GM21367 (cell line): ENCODE measurements at regions not wholly inside any gene's neighbourhood (a gene's known extent, or its start where the extent isn't known, plus 50 kb on each side); places are given as distances from the start of the nearest gene placed in this dataset.
A peak's percentile ranks its signal among the peaks of the same experiment; 100 is the strongest.
"Not testable (repeated sequence)": the region's sequence is repeated elsewhere in the genome, so short reads cannot be mapped to it uniquely, and the experiment has no call there.

Experiments used
- ATAC-seq: cut with Tn5 transposase; IDR thresholded peaks from one replicate; pipeline ENCODE4 v1.9.1; 2021; ENCODE audit not compliant: unreplicated experiment

DNA sequence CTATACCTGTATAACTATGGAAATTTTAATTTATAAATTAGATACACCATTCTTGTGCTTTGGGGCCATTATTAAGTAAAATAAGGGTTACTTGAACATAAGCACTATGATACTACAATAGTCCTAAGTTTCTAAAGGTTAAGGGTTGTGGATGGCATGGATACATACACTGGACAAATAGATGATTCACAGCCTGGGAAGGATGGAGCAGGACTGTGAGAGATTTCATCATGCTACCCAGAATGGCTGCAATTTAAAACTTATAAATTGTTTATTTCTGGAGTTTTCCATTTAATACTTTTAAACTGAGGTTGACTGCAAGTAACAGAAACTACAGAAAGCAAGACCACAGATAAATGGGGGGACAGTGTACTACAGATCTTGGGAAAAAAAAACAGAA is 295.8 kb upstream of the ZNF804A start:
- no peak for ATAC-seq

DNA sequence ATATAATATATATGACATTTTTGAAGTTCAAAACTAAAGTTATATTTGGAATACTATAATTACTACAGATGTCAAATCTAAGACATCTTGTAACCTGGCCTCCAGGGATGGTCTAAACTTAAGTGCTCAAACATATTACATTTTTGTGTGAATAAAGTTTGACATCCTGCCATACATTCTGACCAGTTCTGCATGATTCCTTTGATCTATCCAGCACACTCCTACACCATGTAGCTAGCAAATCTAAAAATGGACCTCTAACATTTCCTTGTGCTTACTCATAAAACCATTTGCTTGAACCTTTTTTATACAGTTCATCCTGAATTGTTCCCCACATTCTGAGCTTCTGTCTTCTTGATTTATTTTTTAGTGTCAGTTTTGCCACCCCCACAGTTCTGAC is 294.3 kb upstream of the ZNF804A start:
- no peak for ATAC-seq

DNA sequence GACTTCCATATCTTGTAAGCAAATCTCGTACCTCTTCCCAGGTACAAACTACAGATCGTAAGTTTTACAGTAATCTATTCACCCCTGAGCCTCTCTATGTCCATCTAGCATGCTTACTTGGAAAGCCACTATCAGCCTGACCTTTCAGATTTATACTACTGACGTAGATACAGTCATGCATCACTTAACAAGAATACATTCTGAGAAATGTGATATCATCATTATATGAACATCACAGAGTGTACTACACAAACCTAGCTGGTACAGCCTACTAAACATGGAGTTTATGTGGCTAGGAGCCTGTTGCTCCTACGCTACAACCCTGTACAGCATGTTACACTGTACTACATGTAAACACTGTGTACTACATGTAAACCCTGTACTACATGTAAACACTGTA is 293.2 kb upstream of the ZNF804A start:
- no peak for ATAC-seq

DNA sequence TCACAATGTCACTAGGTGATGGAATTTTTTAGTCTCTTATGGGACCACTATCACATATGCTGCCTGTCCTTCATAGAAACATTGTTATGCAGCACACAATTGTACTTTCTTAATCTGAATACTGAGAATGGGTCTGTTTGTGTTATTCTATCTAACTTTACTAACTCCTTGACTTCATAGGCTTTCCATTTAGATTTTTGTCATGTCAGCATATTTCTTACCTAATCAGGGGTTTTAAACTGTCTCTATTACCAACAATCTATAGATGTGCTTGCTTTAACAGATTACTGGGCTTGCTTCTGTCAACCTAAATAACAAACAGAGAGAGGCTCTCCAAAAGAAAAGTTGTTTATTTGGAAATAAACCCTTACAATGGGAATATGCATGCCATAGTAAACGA is 289.6 kb upstream of the ZNF804A start:
- no peak for ATAC-seq

DNA sequence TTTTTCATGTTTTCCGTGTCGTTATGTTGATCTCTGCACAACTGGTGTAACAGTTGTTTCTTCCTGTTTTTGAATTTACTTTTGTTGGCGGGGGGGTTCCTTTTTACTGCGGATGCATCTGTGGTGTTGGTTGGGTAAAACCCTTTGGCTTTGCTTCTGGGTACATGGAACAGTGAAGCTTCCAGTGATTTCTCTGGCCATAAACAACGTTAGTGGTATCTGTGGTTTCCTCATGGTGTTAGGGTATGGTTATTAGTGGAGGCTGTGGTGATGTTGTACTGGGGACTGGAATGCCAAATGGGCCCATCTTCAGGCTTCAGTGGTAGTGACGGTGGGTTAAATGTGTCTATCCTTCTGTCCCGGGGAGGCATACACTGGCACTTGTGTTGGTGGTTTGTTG is 285.4 kb upstream of the ZNF804A start:
- ATAC-seq = no peak

DNA sequence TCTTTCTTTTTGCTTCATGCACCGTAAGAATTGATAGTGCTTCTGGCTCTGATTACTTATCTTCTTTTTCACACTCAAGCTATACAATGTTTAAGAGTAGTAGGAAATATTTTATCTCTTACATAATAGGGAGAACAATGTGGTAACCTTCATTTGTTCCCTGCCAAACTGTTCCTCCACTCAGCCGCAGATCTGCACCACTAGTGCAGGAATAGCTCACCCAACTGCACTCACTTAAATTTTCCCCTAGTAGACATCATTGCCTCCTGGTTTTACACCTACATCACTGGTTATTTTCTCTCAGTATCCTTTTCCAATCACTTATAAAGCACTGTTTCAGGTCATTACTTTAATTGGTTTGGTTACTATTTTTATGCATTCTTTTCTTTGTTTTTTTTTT is 283.5 kb upstream of the ZNF804A start:
- ATAC-seq = no peak

DNA sequence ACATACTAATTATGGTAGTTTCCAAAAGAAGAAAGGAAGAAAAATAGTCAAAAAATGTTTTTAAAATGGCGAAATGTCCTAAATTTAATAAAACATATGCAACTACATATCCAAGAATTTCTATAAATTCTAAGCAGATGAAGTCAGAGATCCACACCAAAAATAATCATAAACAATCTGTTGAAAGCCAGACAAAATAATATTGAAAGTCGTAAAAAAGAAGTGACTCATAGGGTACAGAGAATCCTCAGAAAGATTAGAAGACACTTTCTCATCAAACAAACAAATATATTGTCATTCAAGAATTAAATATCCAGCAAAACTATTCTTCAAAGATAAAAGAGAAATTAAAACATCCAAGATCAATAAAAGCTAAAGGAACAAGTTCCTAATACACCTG is 281.4 kb upstream of the ZNF804A start:
- ATAC-seq = no peak

DNA sequence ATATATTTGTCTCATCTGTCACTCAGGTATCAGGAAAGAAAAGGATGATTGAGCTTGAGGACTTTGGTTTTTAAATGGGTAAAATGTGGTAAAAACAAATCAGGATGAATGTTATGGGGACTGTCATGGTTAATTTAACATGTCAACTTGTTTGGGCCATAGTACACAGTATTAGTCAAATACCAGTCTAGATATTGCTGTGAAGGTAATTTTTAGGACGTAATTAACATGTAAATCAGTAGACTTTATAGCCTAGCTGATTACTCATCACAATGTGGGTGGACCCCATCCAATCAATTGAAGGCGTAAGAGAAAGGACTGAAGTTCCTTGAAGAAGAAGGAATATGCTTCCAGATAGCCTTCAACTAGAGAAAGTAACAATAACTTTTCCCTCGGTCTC is 275.7 kb upstream of the ZNF804A start:
- ATAC-seq = no peak

DNA sequence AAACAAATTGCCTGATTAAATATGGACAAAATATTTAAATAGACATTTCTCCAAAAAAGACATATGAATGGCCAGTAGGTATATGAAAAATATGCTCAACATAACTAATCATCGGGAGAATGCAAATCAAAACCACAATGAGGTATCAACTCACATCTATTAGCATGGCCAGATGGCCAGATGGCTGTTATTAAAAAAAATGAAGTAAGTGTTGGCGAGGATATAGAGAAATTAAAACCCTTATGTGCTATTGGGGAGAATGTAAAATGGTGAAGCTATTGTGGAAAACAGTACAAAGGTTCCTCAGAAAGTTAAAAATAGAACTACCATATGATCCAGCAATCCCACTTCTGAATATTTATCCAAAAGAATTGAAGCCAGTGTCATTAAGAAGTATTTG is 272.3 kb upstream of the ZNF804A start:
- no peak for ATAC-seq

DNA sequence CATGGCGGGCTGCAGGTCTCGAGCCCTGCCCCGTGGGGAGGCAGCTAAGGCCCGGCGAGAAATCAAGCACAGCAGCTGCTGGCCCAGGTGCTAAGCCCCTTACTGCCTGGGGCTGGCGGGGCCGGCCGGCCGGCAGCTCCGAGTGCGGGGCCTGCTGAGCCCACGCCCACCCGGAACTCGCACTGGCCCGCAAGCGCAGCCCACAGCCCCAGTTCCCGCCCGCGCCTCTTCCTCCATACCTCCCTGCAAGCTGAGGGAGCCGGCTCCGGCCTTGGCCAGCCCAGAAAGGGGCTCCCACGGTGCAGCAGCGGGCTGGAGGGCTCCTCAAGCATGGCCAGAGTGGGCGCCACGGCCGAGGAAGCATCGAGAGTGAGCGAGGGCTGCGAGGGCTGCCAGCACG is 270.5 kb upstream of the ZNF804A start:
- not testable (repeated sequence) for ATAC-seq

DNA sequence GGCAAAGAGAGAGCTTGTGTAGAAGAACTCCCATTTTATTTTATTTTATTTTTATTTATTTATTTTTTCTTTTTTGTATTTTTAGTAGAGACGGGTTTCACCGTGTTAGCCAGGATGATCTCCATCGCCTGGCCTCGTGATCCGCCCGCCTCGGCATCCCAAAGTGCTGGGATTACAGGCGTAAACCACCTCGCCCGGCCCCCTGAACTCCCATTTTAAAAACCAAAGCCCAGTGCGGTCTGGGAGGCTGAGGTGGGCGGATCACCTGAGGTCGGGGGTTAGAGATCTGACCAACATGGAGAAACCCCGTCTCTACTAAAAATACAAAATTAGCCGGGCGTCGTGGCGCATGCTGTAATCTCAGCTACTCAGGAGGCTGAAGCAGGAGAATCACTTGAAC is 267.8 kb upstream of the ZNF804A start:
- not testable (repeated sequence) for ATAC-seq

DNA sequence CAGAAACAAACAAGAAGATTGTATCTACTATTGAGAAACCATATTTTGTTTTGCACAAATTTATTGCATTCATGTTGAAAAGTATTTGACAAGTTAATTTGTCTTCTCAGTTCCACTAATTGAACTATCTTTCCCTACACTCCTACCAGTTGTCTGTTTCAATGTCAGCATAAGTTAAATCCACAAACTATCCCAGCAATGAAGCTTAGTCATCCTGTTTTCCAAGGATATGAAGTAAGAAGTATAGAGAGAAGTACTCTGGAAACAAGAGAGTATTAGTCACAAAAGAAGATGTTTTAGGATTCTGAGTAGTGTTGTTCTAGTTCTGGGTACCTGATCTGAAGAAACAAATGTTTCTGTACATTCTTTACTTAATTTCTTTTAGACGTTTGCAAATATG is 261.6 kb upstream of the ZNF804A start:
- no peak for ATAC-seq

DNA sequence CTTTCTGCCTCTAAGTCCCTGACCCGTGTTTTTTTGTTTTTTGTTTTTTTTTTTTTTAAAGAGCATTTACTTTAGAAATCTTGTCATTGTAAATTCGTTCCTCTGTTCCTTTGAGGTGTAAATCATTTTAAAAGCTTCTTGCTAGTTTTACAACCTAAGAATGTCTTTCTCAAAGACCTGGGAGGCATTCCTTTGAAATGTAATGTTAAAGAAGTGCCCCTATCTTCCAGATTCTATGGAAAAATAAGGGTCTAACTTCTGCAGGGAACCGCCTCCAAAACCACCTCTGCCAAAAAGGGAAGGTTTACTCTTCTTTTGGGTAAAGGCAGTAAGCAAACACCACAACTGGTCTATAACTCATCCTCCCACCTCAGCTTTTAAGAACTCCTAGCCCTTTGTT is 259.6 kb upstream of the ZNF804A start:
- ATAC-seq = no peak

DNA sequence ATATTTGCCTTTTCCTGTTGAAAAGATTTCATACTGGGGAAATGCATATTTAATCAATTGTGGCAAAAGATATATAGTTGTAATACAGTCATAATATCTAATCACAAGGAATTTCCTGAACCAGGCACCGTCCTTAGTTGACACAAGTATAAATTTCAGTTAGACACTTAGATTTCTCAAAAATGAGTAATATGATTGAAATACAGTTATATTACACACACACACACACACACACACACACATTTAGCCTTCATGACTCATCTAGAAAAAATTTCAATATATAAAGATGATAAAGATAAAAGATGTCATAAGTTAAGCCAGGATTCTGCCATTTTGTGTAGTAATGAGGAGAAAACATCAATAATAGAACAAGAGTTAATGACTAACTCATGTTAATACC is 258.4 kb upstream of the ZNF804A start:
- ATAC-seq = no peak

DNA sequence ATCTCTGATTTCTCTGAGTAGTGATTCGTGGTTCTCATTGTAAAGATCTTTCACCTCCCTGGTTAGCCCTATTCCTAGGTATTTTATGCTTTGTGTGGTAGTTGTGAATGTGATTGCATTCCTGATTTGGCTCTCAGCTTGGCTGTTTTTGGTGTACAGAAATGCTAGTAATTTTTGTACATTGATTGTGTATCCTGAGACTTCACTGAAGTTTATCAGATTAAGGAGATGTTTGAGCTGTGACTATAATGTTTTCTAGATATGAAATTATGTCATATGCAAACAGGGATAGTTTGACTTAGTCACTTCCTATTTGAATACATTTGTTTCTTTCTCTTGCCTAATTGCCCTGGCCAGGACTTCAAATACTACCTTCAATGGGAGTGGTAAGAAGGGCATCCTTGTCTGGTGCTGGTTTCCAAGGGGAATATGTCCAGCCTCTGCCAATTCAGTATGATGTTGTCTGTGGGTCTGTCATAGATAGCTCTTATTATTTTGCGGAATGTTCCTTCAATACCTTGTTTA is 251.9 kb upstream of the ZNF804A start:
- ATAC-seq = no peak

DNA sequence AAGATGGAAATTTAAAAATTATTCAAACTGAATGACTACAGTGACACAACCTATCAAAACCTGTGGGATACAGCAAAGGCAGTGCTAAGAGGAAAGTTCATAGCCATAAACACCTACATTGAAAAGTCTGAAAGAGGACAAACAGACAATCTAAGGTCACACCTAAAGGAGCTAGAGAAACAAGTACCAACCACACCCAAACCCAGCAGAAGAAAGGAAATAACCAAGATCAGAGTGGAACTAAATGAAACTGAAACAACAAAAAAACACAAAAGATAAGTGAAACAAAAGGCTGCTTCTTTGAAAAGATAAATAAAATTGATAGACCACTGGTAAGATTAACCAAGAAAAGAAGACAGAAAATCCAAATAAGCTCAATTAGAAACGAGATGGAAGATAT is 247.2 kb upstream of the ZNF804A start:
- no peak for ATAC-seq

DNA sequence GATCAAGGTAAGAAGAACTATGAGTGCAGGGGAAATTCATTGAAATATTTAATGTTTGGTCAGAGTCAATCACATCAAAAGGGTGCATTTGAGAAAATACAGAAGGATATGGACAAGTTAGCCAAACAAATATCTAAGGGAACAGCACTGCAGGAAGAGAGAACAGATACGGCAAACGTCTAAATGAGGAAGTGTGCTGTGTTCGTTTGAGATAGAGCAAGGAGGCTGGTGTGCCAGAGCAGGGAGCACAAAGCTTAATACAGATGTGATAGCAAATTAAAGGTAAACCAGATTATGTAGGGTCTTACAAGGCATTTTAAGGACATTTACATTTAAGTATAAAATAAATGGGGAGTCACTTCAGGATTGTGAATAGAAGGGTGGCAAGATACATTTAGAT is 241.3 kb upstream of the ZNF804A start:
- ATAC-seq = no peak

DNA sequence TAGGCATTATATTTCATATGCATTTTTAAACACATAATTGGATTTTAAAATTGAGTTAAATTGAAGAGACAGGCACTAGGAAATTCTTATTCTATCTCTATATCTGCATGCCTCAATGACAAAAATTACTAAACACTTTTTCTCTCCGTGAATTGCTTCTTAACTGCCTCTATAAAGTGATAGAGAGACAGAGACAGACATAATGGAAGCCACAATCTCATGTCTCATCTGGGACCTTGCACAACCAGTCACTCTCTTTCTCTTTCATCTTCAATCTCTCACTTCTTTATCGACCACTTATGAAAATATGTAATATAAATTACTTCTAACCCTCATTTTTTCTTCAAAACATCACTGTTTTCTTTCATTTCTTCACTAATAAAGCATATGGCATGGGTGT is 238.9 kb upstream of the ZNF804A start:
- no peak for ATAC-seq

DNA sequence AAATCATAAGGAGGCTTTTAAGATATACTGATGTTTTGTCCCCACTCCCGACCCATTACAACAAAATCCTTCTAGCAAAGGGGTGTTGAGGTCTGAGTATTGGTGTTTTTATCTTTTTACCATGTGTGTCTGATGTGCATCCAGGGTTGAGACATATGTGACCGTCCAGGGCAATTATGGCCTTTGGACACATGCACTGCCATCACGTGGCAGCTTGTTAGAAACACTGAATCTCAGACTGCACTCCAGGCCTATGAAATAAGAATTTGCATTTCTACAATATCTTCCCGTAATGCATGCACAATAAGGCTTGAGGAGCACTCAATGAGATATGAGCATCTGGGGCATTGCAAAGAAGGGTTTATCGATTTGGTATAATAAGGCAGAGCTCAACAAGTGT is 235.1 kb upstream of the ZNF804A start:
- ATAC-seq = no peak

DNA sequence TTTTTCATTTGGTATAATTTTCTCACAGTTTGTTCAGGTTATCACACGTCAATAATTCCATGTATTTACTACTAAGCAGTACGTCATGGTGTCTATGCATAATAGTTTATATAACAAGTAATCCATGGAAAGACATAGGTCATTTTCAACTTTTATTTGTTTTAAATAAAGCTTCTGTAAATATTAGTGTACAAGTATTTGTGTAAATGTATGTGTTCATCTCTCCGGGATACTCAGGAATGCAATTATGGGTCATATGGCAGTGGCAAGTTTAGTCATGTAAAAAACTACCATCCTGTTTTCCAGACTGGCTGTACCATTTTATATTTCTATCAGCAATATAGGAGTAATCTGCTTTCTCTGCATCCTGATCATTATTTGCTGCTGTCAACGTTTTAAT is 231.1 kb upstream of the ZNF804A start:
- ATAC-seq = no peak

DNA sequence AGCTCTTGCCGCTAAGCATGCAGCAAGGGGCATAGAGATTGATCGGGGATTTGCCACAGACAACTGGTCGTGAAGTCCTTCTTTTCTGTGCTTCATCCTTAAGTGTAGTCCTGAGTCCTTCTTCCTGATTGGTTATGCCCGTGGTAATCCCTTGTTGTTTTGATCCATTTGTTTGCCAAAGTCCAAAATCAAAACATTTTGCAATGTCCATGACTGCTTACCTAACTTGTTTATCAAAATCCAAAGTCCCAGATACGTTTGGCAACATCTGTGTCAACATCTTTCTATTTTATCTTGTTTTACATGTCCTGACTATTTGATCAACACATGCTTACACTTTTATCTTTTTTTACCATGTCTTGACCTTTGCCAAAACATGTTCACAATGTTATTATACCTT is 229.0 kb upstream of the ZNF804A start:
- no peak for ATAC-seq

DNA sequence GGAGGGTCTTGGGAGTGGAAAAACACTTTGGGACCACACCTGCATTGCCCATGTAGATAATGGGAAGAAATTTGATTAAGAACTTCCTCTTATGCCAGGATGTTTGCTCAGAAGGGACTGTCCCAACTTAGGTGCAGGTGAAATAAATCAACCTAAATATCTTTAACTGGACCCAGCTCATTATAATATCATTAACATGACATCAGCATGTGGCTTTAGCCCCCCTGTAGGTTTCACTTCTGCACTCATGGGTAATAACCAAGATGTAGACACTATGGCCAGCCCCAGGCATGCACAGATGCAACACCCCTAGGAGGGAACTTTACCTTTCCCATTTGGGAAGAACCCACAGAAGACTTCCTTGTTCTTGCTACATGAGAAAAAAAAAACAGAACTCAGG is 227.4 kb upstream of the ZNF804A start:
- peak; percentile 62 for ATAC-seq

DNA sequence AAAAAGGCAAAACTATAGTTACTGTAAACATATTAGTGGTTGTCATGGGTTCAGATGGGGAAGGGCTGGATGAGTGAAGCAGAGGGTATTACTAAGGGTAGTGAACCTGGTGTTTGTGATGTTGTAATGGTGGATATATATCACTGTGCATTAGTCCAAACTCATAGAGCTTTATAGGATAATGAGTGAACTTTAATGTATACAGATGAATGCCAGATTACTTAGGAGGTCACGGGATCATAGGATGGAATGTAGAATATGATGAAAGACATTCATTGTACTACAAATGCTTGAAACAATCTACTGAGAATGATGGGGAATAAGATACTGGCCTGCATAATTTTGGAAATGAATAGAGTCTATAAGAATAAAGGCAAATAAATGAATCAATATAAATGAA is 226.7 kb upstream of the ZNF804A start:
- no peak for ATAC-seq

DNA sequence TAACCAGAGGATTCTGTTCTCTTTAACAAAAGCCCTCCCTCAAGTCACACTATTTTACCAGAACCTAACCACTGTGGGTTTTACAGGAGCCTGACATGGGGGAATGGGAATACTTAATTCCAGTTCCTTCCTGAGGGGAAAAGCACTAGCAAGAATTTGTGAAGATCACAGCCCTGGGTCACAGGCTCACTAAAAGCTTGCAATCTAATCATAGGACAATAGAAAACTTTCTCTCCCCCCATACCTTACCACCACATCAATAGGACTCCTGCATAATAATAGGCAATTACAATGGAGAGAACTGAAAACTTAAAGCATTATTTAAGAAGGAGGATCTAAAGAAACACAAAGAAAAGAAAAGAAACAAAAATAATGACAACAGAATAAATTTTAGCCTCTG is 225.8 kb upstream of the ZNF804A start:
- no peak for ATAC-seq
